GM18498 (cell line): ENCODE measurements at regions not wholly inside any gene's neighbourhood (a gene's known extent, or its start where the extent isn't known, plus 50 kb on each side); places are given as distances from the start of the nearest gene placed in this dataset.

Experiments
- ATAC-seq: cut with Tn5 transposase; IDR thresholded peaks from one replicate; pipeline ENCODE4 v1.9.1; 2021; ENCODE audit warnings: mild to moderate bottlenecking, moderate library complexity; ENCODE audit not compliant: unreplicated experiment

DNA sequence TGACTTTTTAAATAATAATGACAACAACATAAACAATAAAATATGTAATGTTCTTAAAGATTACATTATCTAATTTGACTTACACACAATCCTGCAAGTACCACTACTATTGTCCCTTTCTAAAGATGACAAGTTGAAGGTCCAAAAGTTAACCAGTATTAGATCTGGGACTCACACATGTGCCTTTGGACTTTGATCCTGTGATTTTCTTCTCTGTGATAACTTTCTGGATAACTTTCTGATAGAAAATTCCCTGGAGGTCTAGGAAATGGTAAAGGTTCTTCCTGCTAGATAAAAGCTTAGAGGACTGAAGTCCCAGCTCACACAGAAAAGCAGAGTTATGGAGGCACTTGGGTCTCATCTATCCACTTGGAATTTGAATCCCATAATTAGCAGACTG lies 311.9 kb upstream of the KLHL29 start:
- ATAC-seq = no peak

DNA sequence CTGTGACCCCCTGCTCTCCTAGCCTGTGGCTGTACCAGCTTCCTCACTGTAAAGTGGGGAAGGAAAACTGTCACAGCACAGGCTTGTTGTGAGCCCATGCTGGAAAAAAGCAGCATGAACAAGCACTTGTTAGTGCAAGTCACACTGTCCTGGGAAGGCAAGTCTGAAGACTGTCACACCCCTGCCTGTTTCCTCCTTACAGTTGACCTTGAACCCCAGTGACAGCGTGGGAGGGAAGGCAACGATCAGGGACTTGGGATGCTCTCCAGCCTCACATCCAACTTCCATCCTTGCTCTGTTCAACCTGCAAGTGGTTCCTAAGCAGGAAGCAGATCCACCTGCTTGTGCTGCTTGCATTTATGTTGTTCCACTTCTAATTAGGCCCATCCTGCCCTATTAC lies 311.3 kb upstream of the KLHL29 start:
- ATAC-seq = no peak

DNA sequence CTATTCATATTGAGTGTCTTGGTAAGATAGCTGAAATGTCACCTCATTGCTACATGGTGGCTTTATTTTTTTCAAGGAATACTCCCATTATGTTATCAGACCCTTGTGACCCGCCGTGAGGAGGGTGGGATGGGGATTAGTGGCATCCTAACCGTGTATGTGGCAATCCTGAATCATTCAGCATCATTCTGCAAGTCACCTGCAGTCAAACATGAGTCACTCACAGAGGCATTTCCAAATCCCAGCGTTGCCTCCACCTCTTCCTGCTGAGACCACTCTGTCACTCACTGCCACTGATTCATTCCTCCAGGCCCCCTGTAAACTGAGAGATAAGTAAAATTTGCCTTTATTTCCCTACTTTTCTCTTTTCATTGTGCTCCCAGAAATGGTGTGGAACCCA lies 307.4 kb upstream of the KLHL29 start:
- ATAC-seq = no peak

- no peak for ATAC-seq
Observed at GRCh38 chr2:23078784-23079434, 306.1 kb upstream of the KLHL29 start.

GRCh38 chr2:23083966-23084365 lies 301.0 kb upstream of the KLHL29 start:
- ATAC-seq = no peak

GRCh38 chr2:23091019-23091418 lies 294.0 kb upstream of the KLHL29 start:
- ATAC-seq = no peak

- no peak for ATAC-seq
Observed at GRCh38 chr2:23091900-23092299, 293.1 kb upstream of the KLHL29 start.

GRCh38 chr2:23092831-23093230 lies 292.1 kb upstream of the KLHL29 start:
- no peak for ATAC-seq

- no peak for ATAC-seq
Observed at GRCh38 chr2:23093513-23093912, 291.5 kb upstream of the KLHL29 start.

DNA sequence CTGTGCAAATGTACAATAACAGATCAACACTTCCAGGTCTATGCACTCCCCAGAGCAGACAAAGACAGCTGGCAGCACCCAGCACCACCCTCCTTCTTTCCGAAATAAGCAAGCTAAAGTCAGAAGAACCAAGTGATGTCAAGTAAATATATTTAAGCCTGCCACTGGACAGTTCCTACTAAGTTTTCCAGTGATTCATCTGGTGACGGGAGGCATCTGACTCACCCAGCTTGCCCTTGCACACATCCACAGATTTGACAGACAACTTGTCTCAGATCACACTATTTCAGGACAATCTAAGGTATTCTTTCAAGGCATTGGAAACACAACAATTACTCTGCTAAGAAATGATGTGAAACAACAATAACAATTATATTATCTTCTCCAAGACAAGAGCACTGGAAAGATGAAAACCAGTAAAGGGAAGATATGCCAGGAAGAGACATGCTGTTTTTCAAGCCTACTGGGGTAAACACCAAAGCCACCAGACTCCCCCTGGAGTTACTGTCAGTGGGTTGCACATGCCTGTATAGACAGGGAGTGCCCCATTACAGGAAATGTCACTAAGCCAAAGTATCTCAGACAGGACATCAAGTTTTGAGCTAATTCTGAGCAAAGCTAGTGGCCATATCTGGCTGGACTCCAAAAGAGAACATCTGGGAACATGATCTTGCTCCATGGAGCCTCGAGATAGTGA lies 287.9 kb upstream of the KLHL29 start:
- ATAC-seq = no peak

DNA sequence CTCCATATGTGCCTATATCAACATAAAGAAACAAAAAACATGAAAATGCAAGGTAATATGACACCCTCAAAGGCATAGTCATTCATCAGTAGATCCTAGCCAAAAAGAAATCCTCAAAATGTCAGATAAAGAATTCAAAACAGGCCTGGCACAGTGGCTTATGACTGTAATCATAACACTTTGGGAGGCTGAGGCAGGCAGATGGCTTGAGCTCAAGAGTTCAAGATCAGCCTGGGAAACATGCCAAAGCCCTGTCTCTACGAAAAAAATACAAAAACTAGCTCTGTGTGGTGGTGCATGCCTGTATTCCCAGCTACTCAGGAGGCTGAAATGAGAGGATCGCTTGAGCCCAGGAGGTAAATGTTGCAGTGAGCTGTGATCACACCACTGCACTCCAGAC lies 284.6 kb upstream of the KLHL29 start:
- ATAC-seq = no peak

GRCh38 chr2:23106242-23106785 lies 278.7 kb upstream of the KLHL29 start:
- ATAC-seq = no peak

GRCh38 chr2:23107327-23107941 lies 277.5 kb upstream of the KLHL29 start:
- no peak for ATAC-seq

- ATAC-seq = no peak
Observed at GRCh38 chr2:23111263-23111662, 273.7 kb upstream of the KLHL29 start.

DNA sequence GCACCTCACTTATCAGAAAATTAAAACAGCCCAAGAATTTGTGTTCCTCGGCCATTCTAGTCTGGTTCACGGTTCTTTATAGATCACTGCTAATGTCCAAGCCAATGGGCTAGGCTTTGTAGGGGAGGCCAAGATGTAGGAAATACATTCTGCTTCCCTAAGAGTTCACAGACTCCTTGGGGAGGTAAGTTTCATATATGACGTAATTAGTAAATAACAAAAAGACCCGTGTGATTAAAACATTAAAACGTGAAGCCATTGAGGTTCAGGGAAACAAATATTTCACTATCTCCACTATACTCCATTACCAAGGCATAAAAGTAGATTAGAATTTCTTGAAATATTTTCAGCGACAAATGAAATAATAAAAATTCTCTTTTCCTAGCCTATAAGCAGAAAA lies 272.5 kb upstream of the KLHL29 start:
- no peak for ATAC-seq

DNA sequence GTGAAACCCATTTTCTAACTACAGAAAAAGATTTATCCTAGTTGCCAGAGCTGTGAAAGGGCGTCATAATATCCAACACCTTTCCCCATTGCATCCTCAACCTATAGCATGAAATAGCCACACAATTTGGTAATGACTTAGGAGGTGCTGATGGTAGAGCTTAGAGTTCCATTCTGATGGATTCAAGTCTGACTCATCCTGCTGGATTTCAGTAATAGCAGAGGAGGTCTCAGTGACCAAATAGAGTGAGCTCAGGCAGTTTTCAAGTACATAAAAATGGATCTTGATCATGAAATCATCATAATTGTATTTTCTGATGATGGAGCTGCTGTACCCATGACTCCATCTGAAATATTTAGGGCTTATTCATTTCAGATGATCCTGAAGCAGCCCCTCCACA lies 270.7 kb upstream of the KLHL29 start:
- no peak for ATAC-seq

- ATAC-seq = no peak
Observed at GRCh38 chr2:23118313-23118712, 266.7 kb upstream of the KLHL29 start.

GRCh38 chr2:23118894-23119293 lies 266.1 kb upstream of the KLHL29 start:
- no peak for ATAC-seq

- no peak for ATAC-seq
Observed at GRCh38 chr2:23120161-23120560, 264.8 kb upstream of the KLHL29 start.

GRCh38 chr2:23121968-23122648 lies 262.9 kb upstream of the KLHL29 start:
- ATAC-seq = no peak

DNA sequence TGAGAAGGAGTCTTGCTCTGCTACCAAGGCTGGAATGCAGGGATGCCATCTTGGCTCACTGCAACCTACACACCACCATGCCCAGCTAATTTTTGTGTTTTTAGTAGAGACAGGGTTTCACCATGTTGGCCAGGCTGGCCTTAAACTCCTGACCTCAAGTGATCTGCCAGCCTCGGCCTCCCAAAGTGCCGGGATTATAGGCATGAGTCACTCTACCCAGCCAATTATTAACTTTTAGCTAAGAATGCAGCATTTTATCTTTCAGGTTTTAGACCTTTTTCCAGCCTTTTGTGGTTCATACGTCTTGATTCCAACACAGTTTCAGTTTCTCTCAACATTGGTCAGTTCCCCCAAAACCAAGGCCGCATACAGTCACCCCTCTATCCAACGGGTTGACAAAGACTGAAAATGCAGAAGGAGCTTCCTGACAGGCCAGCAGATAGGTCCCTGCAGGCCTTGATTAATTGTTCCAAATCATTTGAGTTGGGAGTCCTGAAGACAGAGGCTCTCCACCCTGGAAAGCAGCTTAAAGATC lies 262.2 kb upstream of the KLHL29 start:
- no peak for ATAC-seq
